NCI-H510A treated with DMSO at 0.1 percent for 48 hours (cell line): ENCODE measurements at regions not wholly inside any gene's neighbourhood (a gene's known extent, or its start where the extent isn't known, plus 50 kb on each side); places are given as distances from the start of the nearest gene placed in this dataset.

Experiments
- DNase-seq: peaks from one replicate; lab custom pipeline; 2025; lab: John Stamatoyannopoulos, UW

GRCh38 chr6:125658136-125658535 is 91.3 kb upstream of the HEY2 start:
- no peak for DNase-seq

- DNase-seq, result no peak
Measured at GRCh38 chr6:125658759-125659431, 90.5 kb upstream of the HEY2 start.

GRCh38 chr6:125659887-125660286 is 89.5 kb upstream of the HEY2 start:
- no peak for DNase-seq

- DNase-seq, result no peak
Measured at GRCh38 chr6:125662296-125662695, 87.1 kb upstream of the HEY2 start.

- DNase-seq, result no peak
Measured at GRCh38 chr6:125665295-125665814, 84.1 kb upstream of the HEY2 start.

GRCh38 chr6:125667326-125667725 is 82.1 kb upstream of the HEY2 start:
- no peak for DNase-seq

GRCh38 chr6:125668071-125668470 is 81.4 kb upstream of the HEY2 start:
- no peak for DNase-seq

GRCh38 chr6:125670568-125670967 is 78.9 kb upstream of the HEY2 start:
- no peak for DNase-seq

- no peak for DNase-seq
Measured at GRCh38 chr6:125671323-125671722, 78.1 kb upstream of the HEY2 start.

- no peak for DNase-seq
Measured at GRCh38 chr6:125674230-125674629, 75.2 kb upstream of the HEY2 start.

- no peak for DNase-seq
Measured at GRCh38 chr6:125678601-125679000, 70.8 kb upstream of the HEY2 start.

GRCh38 chr6:125679128-125679527 is 70.3 kb upstream of the HEY2 start:
- no peak for DNase-seq

GRCh38 chr6:125679651-125680050 is 69.8 kb upstream of the HEY2 start:
- no peak for DNase-seq

GRCh38 chr6:125682939-125683338 is 66.5 kb upstream of the HEY2 start:
- no peak for DNase-seq

GRCh38 chr6:125688138-125688537 is 61.3 kb upstream of the HEY2 start:
- DNase-seq, result no peak

GRCh38 chr6:125693480-125693879 is 56.0 kb upstream of the HEY2 start:
- DNase-seq, result no peak

- no peak for DNase-seq
Measured at GRCh38 chr6:125699591-125699990, 49.8 kb upstream of the HEY2 start.
